Large intestine (tissue), 3 donors: ENCODE measurements at regions not wholly inside any gene's neighbourhood (a gene's known extent, or its start where the extent isn't known, plus 50 kb on each side); places are given as distances from the start of the nearest gene placed in this dataset.
"Not testable (repeated sequence)": the region's sequence is repeated elsewhere in the genome, so short reads cannot be mapped to it uniquely, and the experiment has no call there.

Source experiments
- DNase-seq, 2 donors: peaks; one replicate each; pipeline versions ENCODE4 v3.0.0 to v3.0.0-alpha.2; 2013
- H3K27ac ChIP-seq: one replicate; pipeline ENCODE4 v1.5.1; 2013; ENCODE audit warnings: low read length
- H3K27me3 ChIP-seq: 2 replicates; pipeline ENCODE4 v1.6.1; 2013; ENCODE audit warnings: low read length; ENCODE audit not compliant: control insufficient read depth, insufficient read depth
- H3K36me3 ChIP-seq: 2 replicates; pipeline ENCODE4 v1.6.1; 2013; ENCODE audit warnings: low read length; ENCODE audit not compliant: control insufficient read depth, insufficient read depth
- H3K4me1 ChIP-seq: one replicate; pipeline ENCODE4 v1.6.1; 2013; ENCODE audit warnings: low read length; ENCODE audit not compliant: control insufficient read depth, insufficient read depth
- H3K4me3 ChIP-seq: one replicate; pipeline ENCODE4 v1.5.1; 2013; ENCODE audit warnings: low read length
- H3K9me3 ChIP-seq: one replicate; pipeline ENCODE4 v1.6.1; 2013; ENCODE audit warnings: mild to moderate bottlenecking, low read depth, low read length, moderate library complexity; ENCODE audit not compliant: control insufficient read depth
- WGBS: methylation state at CpG from one replicate; pipeline ENCODE4 v1.1.5; 2013; ENCODE audit warnings: low lambda C conversion rate; ENCODE audit not compliant: insufficient coverage; 5-methylcytosine and 5-hydroxymethylcytosine counted together

DNA sequence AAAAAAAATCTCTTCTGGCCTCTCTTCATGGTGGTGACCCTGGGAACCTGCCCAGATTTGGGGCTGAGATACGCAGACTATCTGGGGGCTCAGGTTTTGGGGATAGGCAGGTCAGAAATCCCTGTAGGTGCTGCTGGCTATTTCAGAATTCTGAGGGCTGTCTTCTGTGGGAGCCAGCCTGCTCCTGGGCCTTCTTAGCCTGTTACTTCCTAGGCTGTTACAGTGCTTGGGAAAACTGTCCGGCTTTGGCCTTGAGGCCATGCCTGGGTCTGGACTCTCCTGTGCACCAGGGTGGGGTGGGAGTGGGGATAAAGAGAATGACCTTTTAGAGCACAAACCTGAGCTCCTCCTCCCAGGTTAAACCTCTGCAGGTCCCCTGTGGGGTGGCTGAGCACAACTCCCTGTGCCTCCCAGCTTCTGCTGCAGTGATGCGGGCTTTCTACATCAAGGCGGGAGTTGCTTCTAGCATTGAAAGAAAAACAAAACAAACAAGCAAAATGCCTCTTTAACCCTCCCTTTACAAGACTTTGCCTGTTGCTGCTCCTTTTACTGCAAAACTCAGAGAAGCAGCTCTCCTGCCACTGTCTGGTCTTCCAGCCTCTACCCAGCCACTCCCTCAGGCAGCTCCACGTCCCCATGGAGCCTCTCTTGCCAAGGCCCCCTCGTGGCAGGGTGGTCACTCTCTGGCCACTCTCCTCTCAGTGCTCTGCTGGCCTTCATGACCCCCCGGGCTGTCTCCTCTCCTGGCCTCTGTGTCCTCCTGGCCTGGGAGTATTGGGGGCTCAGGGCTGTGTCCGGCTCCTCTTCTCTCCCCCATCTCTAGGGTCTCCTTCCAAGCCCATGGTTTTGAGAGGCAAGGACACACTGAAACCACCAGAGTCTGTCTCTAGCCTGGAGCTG is 293.0 kb upstream of the HS6ST1 start:
- Histone ChIP-seq H3K27me3 (no peaks in the 10 kb centered on the region), H3K4me3 (no peak overlapping the region), H3K27ac (no peak overlapping the region), H3K9me3 (no peaks in the 10 kb centered on the region), H3K36me3 (no peaks in the 10 kb centered on the region), H3K4me1 (no peaks in the 10 kb centered on the region)
- DNase-seq = no peak
- no CpG with 5 or more reads among the region's 8 CpGs for WGBS

DNA sequence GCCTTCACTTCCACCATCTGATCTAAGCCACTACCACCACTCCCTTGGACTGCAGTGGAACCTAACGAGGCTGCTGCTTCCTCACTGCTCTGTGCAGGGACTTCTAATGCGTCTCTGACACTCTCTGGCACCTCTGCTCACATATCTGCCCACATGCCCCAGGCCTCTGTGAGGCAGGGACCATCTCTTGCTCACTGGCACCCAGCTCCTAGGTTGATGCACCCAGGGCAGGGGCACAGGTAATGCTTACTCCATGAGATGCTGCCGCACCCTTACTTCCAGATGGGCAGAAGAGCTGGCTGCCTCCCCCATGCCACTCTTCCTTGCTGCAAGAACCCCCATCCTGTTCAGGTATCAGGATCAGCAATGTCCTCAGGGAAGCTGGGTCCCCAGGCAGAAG is 294.0 kb upstream of the HS6ST1 start:
- Histone ChIP-seq H3K27ac (no peak overlapping the region), H3K27me3 (no peaks in the 10 kb centered on the region), H3K36me3 (no peaks in the 10 kb centered on the region), H3K4me3 (no peak overlapping the region), H3K9me3 (no peaks in the 10 kb centered on the region), H3K4me1 (no peaks in the 10 kb centered on the region)
- DNase-seq = no peak
- WGBS = no CpG with 5 or more reads among the region's 3 CpGs

DNA sequence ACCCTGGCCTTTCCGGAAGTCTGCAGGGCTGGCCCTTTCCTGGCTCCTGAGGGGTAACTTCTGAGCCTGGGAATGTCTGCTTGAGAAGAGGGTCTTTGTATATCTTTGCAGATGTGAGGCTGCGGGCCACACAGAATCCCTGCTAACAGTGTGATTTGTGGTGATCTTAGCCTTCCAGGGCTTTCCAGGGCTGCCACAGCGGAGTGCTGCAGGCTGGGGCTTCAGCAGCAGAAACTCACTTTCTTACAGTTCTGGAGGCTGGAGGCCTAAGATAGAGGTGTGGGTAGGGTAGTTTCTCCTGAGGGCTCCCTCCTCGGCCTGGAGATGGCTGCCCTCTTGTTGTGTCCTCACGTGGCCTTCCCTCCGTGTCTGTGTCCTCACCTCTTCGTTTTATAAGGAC is 294.7 kb upstream of the HS6ST1 start:
- Histone ChIP-seq H3K27me3 (no peaks in the 10 kb centered on the region), H3K9me3 (no peaks in the 10 kb centered on the region), H3K4me3 (no peak overlapping the region), H3K27ac (no peak overlapping the region), H3K36me3 (no peaks in the 10 kb centered on the region), H3K4me1 (no peaks in the 10 kb centered on the region)
- WGBS = 100% methylated on average over 2 of the region's 7 CpGs
- no peak for DNase-seq

DNA sequence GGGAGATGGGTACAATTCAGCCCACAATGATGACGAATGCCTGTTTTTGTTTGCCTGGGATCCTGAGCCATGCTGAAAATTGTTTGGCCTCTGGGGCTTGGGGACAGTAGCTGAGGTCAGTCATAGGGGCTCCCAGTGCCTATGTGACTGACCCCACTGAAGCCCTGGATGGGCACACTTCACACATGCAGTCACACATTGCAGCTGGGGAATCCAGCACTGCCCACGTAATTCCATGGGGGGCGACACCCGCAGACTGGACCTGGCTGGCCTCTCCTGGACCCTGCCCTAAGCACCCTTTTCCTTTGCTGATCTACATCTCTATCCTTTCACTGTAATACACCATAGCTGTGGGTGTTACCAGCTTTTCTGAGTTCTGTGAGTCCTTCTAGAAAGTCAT is 295.2 kb upstream of the HS6ST1 start:
- Histone ChIP-seq H3K27me3 (no peaks in the 10 kb centered on the region), H3K4me1 (no peaks in the 10 kb centered on the region), H3K36me3 (no peaks in the 10 kb centered on the region), H3K27ac (no peak overlapping the region), H3K9me3 (no peaks in the 10 kb centered on the region), H3K4me3 (no peak overlapping the region)
- DNase-seq = no peak
- no CpG with 5 or more reads among the region's 4 CpGs for WGBS

DNA sequence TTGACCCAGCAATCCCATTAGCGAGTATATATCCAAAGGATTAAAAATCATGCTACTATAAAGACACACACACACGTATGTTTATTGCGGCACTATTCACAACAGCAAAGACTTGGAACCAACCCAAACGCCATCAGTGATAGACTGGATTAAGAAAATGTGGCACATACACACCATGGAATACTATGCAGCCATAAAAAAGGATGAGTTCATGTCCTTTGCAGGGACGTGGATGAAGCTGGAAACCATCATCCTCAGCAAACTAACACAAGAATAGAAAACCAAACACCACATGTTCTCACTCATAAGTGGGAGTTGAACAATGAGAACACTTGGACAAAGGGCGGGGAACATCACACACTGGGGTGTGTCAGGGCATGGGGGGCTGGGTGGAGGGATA is 296.2 kb upstream of the HS6ST1 start:
- DNase-seq, H3K27ac ChIP-seq, H3K4me1 ChIP-seq, H3K27me3 ChIP-seq, H3K36me3 ChIP-seq, H3K4me3 ChIP-seq, H3K9me3 ChIP-seq: not testable (repeated sequence)
- WGBS = no CpG with 5 or more reads among the region's 6 CpGs

DNA sequence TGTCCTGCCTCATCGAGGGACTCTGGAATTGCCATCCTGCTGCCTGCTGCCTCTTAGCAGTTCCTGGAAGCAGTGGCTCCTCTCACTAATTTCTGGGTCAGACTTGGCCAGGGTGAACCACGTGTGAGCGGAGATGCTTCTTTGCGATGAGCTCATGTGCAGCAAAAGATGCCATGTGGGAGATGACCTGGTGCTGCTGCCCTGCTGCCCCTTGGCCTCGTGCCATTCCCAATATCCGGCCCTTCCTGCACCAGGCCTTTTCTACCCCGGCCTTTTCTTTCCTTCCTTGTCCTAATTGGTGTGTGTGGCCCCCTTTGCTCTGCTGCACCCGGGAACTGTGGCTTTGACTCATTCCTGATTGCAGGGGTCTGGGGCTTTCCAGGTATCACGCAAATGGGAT is 296.9 kb upstream of the HS6ST1 start:
- H3K36me3 ChIP-seq = no peaks in the 10 kb centered on the region
- H3K4me3 ChIP-seq = no peak overlapping the region
- no peaks in the 10 kb centered on the region for H3K4me1 ChIP-seq
- WGBS = no CpG with 5 or more reads among the region's 9 CpGs
- no peak overlapping the region for H3K27ac ChIP-seq
- DNase-seq = no peak
- H3K9me3 ChIP-seq = no peaks in the 10 kb centered on the region
- no peaks in the 10 kb centered on the region for H3K27me3 ChIP-seq

DNA sequence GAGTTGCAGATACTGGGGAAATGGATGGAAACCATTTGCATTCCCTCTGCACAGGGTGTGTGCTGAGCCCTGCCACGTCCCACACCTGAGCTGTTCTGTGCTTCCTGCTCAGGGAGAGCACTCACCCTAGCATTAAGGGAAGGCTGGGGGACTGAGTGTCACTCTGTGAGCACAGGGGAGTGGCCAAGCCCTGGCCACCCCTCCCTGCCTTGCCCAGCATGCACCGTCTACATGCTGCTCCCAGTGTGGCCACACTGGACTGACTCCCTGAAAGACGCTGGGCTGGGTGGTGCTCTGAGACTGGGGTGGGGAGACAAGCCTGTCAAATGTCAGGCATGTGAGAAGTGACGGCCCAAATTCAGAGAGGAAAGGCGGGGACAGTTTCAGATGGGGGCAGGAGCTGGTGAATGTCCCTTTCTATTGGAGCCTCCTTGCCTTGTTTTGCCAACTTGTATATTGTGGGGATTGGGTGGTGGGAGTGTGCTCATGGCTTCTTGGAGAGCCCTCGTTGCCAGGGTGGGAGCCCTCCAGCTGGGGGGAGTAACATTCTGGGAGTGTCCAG is 298.4 kb upstream of the HS6ST1 start:
- 80% methylated on average over 1 of the region's 6 CpGs for WGBS
- no peak for DNase-seq
- H3K27ac ChIP-seq = no peak overlapping the region

DNA sequence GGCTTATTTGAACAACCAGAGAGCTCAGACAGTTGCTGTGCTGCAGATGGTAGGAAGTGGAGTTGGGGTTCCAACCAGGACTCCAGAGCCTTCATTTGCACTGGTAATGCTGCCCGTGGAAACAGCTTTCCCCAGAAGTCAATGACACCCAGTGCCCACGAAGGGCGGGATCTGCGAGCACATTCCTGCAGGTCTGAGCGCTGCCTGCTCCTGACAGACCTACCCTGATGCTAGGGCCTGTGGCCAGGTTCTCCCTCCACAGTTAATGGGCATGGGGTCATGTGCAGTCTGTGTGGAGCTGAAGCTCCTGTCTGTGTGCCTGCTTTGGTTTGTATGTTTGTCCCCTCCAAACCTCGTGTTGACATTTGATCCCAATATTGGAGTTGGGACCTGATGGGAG is 299.0 kb upstream of the HS6ST1 start:
- no peaks in the 10 kb centered on the region for H3K9me3 ChIP-seq
- H3K27me3 ChIP-seq = no peaks in the 10 kb centered on the region
- DNase-seq = no peak
- H3K4me3 ChIP-seq = no peak overlapping the region
- no peak overlapping the region for H3K27ac ChIP-seq
- no CpG with 5 or more reads among the region's 6 CpGs for WGBS
- no peaks in the 10 kb centered on the region for H3K36me3 ChIP-seq
- no peaks in the 10 kb centered on the region for H3K4me1 ChIP-seq

More for the DNA sequence above, 298.4 kb upstream of the HS6ST1 start:
- H3K36me3 ChIP-seq = no peaks in the 10 kb centered on the region
- no peaks in the 10 kb centered on the region for H3K9me3 ChIP-seq
- H3K4me1 ChIP-seq = no peaks in the 10 kb centered on the region
- no peak overlapping the region for H3K4me3 ChIP-seq
- H3K27me3 ChIP-seq = no peaks in the 10 kb centered on the region

DNA sequence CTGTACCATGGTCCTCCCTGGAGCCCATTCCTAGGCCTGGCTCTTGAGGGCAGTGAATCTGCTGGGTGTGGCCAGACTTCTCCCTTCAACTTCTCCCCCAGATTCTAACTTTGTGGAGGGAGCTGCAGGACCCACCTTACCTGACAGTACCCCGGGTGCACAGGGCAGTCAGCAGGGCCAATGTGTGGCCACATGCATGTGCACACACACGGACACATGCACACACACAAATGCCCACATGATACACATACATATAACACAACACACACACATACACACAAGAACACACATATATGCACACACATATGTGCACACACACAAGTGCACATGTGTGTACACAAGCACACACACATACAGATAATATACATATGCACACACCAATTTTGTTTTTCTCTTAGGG is 300.0 kb upstream of the HS6ST1 start:
- Histone ChIP-seq H3K9me3 (no peaks in the 10 kb centered on the region), H3K4me1 (no peaks in the 10 kb centered on the region), H3K27me3 (no peaks in the 10 kb centered on the region), H3K4me3 (no peak overlapping the region), H3K36me3 (no peaks in the 10 kb centered on the region), H3K27ac (no peak overlapping the region)
- WGBS = no CpG with 5 or more reads among the region's 2 CpGs
- DNase-seq = no peak

DNA sequence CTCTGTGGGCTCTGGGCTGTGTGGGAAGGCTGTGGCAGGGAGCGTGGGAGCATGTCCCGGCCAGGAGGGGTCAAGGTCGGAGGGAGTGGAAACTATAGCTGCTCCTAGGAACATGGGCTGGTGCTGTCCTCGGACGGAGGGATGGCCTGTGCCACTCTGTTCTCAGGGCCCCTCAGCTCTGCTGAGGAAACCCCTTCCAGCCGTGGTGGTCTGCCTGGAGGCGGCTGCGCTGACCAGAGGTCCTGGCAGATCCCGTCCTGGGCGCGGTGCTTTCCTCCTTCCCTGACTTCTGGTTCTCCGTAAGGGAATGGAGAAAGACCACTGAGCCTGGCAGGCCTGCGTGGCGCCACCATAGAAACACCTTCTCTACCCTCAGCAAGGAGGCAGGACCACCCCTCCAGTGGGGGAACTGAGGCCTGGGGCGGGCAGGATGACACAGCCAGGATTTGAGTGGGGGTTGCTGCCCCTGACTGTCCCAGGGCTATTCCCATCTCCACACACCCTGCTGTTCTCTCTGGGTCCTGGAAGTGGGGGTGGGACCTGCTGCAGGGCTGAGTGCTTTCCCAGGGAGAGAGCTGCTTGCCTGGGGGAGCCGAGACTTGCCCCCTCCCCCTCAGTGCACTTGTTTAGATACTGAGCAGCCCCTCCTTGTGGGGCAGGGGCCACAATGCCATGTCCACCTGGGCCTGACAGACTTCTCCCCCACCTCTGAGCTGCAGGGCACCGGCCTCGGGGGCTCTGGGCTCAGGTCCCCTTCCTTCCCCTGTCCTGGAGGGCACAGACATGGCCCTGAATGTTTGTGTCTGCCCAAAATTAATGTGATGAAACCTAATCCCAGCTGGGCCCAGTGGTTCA is 301.0 kb upstream of the HS6ST1 start:
- Histone ChIP-seq H3K36me3 (no peaks in the 10 kb centered on the region), H3K4me1 (no peaks in the 10 kb centered on the region), H3K27ac (no peak overlapping the region), H3K9me3 (no peaks in the 10 kb centered on the region), H3K27me3 (no peaks in the 10 kb centered on the region), H3K4me3 (no peak overlapping the region)
- DNase-seq = no peak
- WGBS = no CpG with 5 or more reads among the region's 18 CpGs
